ENCODE measurements at regions not wholly inside any gene's neighbourhood (a gene's known extent, or its start where the extent isn't known, plus 50 kb on each side); places are given as distances from the start of the nearest gene placed in this dataset.

DNA sequence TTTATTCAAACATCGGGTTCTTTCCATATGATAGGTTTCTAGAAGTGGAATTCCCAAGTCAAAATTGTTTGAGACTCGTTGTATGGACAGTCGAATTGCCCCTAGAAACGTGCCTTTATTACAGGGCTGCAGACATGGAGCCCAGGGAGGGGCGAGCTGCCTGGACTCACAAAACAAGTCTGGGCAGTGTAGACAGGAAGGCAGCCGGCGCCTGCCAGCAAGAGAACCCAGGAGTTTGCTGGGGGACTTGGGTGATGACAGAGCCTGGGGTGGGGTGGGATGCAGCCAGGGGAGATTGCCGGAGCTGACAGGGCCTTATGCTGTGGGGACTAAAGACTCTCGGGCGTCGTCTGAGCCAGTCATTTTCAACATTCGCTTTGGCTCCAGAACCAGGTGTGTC is 107.4 kb upstream of the MSX1 start:
- Mint-ChIP-seq H3K9me3 (ENCODE audit: unreplicated experiment) (no peaks in the 10 kb centered on the region), H3K27ac (ENCODE audit: low read depth, unreplicated experiment) (no peak overlapping the region), H3K36me3 (ENCODE audit: insufficient read depth, unreplicated experiment) (no peaks in the 10 kb centered on the region), H3K4me3 (ENCODE audit: unreplicated experiment) (no peak overlapping the region), H3K27me3 (ENCODE audit: insufficient read depth, unreplicated experiment) (no peaks in the 10 kb centered on the region), H3K4me1 (ENCODE audit: insufficient read depth, unreplicated experiment) (no peaks in the 10 kb centered on the region)
- no peak for DNase-seq (ENCODE audit: unreplicated experiment)
- intact Hi-C loops (cut with micrococcal nuclease): no loop called here
- TF ChIP-seq, protein P1, sequence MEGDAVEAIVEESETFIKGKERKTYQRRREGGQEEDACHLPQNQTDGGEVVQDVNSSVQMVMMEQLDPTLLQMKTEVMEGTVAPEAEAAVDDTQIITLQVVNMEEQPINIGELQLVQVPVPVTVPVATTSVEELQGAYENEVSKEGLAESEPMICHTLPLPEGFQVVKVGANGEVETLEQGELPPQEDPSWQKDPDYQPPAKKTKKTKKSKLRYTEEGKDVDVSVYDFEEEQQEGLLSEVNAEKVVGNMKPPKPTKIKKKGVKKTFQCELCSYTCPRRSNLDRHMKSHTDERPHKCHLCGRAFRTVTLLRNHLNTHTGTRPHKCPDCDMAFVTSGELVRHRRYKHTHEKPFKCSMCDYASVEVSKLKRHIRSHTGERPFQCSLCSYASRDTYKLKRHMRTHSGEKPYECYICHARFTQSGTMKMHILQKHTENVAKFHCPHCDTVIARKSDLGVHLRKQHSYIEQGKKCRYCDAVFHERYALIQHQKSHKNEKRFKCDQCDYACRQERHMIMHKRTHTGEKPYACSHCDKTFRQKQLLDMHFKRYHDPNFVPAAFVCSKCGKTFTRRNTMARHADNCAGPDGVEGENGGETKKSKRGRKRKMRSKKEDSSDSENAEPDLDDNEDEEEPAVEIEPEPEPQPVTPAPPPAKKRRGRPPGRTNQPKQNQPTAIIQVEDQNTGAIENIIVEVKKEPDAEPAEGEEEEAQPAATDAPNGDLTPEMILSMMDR (IDR thresholded peaks at IDR 0.05; ENCODE audit: unreplicated experiment): no peak
- no TSS peak for BruUV-seq (replicated peaks)
- ChIA-PET CTCF (no interaction called here), POLR2A (no interaction called here)

GRCh38 chr4:4750187-4750586 is 109.3 kb upstream of the MSX1 start:
- ChIA-PET POLR2A (no interaction called here), CTCF (no interaction called here)
- peaks cover 2% of the 10 kb centered on the region for H3K9me3 Mint-ChIP-seq (ENCODE audit: unreplicated experiment)
- H3K4me3 Mint-ChIP-seq (ENCODE audit: unreplicated experiment): no peak overlapping the region
- H3K27ac Mint-ChIP-seq (ENCODE audit: low read depth, unreplicated experiment): no peak overlapping the region
- H3K36me3 Mint-ChIP-seq (ENCODE audit: insufficient read depth, unreplicated experiment): no peaks in the 10 kb centered on the region
- no peaks in the 10 kb centered on the region for H3K27me3 Mint-ChIP-seq (ENCODE audit: insufficient read depth, unreplicated experiment)
- BruUV-seq (replicated peaks): no TSS peak
- TF ChIP-seq, protein P1 (IDR thresholded peaks at IDR 0.05; ENCODE audit: unreplicated experiment): no peak
- intact Hi-C loops (cut with micrococcal nuclease): no loop called here
- no peaks in the 10 kb centered on the region for H3K4me1 Mint-ChIP-seq (ENCODE audit: insufficient read depth, unreplicated experiment)
- no peak for DNase-seq (ENCODE audit: unreplicated experiment)

GRCh38 chr4:4749137-4749536 is 110.3 kb upstream of the MSX1 start:
- Mint-ChIP-seq H3K27me3 (ENCODE audit: insufficient read depth, unreplicated experiment) (no peaks in the 10 kb centered on the region), H3K9me3 (ENCODE audit: unreplicated experiment) (peaks cover 9% of the 10 kb centered on the region), H3K4me1 (ENCODE audit: insufficient read depth, unreplicated experiment) (no peaks in the 10 kb centered on the region), H3K36me3 (ENCODE audit: insufficient read depth, unreplicated experiment) (no peaks in the 10 kb centered on the region), H3K4me3 (ENCODE audit: unreplicated experiment) (no peak overlapping the region), H3K27ac (ENCODE audit: low read depth, unreplicated experiment) (no peak overlapping the region)
- no TSS peak for BruUV-seq (replicated peaks)
- TF ChIP-seq, protein P1 (IDR thresholded peaks at IDR 0.05; ENCODE audit: unreplicated experiment): no peak
- DNase-seq (ENCODE audit: unreplicated experiment): no peak
- CTCF ChIA-PET: no interaction called here
- POLR2A ChIA-PET: no interaction called here
- intact Hi-C loops (cut with micrococcal nuclease): no loop called here

DNA sequence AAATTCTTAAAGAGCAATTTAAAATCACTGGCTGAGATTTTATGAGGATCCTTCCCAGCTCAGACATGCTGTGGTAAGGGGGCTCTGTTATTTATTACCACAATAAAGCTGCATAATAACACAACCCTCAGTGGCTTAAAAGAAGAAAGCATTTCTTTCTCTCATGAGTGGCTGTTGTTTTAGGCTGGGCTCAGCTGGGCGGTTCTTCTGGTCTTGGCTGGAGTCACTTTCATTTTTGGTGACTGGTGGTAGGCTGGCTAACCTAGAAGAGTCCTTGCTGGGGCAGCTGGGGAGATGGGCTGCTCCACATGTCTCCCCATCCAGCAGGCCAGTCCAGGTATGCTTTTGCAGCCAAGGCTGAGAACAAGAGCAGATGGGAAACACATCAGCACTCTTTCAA is 113.0 kb upstream of the MSX1 start:
- H3K4me1 Mint-ChIP-seq (ENCODE audit: insufficient read depth, unreplicated experiment): no peaks in the 10 kb centered on the region
- no peak overlapping the region for H3K27ac Mint-ChIP-seq (ENCODE audit: low read depth, unreplicated experiment)
- CTCF ChIA-PET: no interaction called here
- BruUV-seq (replicated peaks): no TSS peak
- intact Hi-C loops (cut with micrococcal nuclease): no loop called here
- H3K27me3 Mint-ChIP-seq (ENCODE audit: insufficient read depth, unreplicated experiment): no peaks in the 10 kb centered on the region
- H3K4me3 Mint-ChIP-seq (ENCODE audit: unreplicated experiment): no peak overlapping the region
- H3K9me3 Mint-ChIP-seq (ENCODE audit: unreplicated experiment): peaks cover 9% of the 10 kb centered on the region
- POLR2A ChIA-PET: no interaction called here
- H3K36me3 Mint-ChIP-seq (ENCODE audit: insufficient read depth, unreplicated experiment): no peaks in the 10 kb centered on the region
- TF ChIP-seq, protein P1 (IDR thresholded peaks at IDR 0.05; ENCODE audit: unreplicated experiment): no peak
- no peak for DNase-seq (ENCODE audit: unreplicated experiment)

Data from MCF 10A (cell line).